Stimulated activated CD8-positive, alpha-beta memory T cell treated with anti-CD3 and anti-CD28 coated beads, Interleukin-15, amount 100 ng/mL, for 4 hours (primary cell): ENCODE measurements at regions not wholly inside any gene's neighbourhood (a gene's known extent, or its start where the extent isn't known, plus 50 kb on each side); places are given as distances from the start of the nearest gene placed in this dataset.

Experiments used
- DNase-seq, 2 donors: peaks; one replicate each; pipeline ENCODE4 v3.0.0-alpha.2; 2020; ENCODE audit warnings: low read depth in 2 of 2

DNA sequence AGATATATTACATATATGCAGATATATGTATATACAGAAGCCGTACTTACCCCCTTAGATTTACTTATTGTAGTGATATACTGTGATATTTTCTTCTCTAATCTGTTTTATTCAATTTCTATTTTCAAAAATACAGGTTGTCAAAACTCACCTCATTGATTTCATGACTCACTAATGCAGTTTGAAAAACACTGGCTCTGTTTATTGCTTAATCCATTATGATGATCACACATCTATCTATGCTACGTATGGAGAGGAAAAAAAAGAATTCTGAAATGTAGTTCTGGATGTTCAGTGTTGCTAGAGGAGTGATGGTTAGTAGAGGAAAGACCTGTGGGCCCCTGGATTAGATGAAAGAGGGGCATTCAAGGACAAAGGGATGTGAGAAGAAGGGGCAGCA lies 121.0 kb upstream of the RPS23 start:
- DNase-seq = no peak

GRCh38 chr5:82397741-82398320 lies 119.7 kb upstream of the RPS23 start:
- no peak for DNase-seq

GRCh38 chr5:82396871-82397514 lies 118.8 kb upstream of the RPS23 start:
- DNase-seq = no peak

GRCh38 chr5:82396396-82396795 lies 118.2 kb upstream of the RPS23 start:
- DNase-seq = no peak

GRCh38 chr5:82393951-82394350 lies 115.8 kb upstream of the RPS23 start:
- DNase-seq = no peak

GRCh38 chr5:82390088-82390487 lies 111.9 kb upstream of the RPS23 start:
- DNase-seq = no peak

DNA sequence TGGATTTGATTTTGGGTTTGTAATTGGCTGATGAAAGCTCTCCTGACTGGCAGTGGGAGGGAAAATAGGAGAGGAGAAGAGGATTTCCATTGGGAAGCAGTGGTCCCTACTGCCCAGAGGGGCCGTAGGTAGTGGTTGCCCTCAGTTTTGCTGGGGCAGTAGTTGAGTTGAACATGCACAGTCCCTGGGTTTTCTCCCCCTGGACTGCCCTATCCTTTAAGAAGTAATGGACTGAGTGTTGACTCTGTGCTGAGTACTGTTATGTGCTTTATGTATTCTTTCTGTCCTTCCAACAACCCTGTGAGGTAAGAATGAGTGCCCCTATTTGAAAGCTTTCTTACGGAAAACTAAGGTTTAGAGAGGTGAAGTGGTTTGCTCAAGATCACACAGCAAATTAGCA lies 111.2 kb upstream of the RPS23 start:
- DNase-seq = no peak

DNA sequence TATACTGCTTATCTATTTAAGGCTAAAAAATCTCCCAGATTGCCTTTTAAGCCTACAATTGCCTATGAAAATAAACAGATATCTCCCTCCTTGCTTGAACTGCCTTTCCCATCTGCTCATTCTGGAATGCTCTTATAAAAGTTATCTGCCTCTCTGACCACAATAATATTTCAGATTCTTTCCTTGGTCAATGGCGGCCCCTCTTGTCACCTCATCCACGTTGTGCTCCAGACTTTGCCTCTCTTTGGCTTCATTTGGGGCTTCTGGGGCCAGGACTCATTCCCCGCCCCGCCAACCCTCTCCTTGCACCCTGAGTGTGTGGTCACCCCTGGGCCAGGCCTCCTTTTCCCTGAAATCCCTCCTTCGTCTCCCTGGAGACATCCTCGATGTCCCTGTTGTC lies 110.0 kb upstream of the RPS23 start:
- no peak for DNase-seq

DNA sequence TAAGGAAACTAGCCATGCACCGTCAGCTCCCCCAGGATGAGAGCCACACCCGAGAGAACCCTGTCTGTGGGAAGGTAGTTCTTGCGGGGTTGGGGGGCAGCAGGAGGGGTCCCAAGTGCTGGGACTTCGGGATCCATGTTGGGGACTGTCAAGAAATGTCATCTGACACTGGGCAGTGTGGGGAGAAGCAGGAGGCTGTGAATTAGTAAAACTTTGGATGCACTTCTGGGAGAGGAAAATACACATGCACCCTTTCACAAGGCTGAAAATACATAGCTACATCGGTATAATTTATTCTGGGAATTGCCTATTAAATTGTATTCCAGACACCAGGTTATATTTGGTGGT lies 109.6 kb upstream of the RPS23 start:
- no peak for DNase-seq

DNA sequence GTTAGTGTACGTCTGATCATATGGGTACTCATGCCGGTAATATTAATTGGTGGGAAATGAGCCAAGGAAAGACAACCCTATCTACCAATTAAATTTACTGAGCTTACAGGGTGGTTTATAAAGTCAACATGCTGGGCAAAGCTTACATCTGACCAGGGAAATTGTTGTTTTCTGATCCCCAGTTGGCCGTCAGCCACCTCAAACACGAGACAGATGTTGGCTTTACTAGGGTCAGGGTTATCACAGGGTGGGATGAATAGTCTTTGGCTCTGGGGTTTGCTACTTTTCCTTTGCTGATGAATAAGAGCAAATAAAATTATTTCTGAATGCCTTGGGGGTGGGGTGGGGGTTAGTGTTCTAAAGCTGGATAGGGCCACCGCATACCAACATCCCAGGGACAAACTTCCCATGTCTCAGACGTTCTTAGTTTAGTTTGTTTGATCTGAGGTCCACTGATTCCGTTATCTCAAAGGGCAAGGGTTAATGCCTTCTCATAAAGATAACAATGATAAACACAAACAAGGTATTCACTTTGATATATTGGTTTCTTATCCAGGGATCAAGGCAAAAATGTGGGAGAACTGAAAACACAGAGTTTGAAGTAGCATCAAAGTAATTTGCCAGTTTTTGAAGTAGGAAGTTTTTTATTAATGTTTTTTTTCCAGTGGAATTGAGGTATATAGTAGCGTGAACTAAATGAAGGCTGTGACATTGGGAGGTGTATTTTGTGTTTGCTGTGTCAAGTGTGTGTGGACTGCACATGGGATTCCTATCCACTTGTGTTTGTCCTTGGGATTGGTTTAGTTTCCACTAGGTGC lies 109.1 kb upstream of the RPS23 start:
- no peak for DNase-seq

DNA sequence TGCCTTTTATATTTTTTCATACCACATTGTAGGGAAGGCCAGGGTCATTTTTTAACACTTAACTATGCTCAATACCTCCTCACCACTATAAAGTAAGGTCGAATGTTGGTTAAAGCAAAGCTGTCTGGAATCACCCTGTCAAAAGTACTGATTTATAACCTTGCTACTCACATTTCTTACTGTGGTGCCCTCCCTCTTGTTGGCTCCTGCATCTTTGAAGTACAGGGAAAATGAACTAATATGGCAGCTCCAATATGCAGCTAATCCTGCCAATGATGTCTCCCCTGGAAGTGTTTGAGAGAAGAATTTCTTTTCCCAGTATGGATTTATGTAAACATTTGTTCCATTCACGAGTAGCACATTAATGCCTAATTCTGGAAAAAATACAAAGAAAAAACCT lies 108.4 kb upstream of the RPS23 start:
- no peak for DNase-seq

- DNase-seq = no peak
These were observed 106.0 kb upstream of the RPS23 start for GRCh38 chr5:82384034-82384750.

- no peak for DNase-seq
These were observed 103.4 kb upstream of the RPS23 start for GRCh38 chr5:82381591-82381990.

GRCh38 chr5:82376307-82376706 lies 98.2 kb upstream of the RPS23 start:
- DNase-seq = no peak

DNA sequence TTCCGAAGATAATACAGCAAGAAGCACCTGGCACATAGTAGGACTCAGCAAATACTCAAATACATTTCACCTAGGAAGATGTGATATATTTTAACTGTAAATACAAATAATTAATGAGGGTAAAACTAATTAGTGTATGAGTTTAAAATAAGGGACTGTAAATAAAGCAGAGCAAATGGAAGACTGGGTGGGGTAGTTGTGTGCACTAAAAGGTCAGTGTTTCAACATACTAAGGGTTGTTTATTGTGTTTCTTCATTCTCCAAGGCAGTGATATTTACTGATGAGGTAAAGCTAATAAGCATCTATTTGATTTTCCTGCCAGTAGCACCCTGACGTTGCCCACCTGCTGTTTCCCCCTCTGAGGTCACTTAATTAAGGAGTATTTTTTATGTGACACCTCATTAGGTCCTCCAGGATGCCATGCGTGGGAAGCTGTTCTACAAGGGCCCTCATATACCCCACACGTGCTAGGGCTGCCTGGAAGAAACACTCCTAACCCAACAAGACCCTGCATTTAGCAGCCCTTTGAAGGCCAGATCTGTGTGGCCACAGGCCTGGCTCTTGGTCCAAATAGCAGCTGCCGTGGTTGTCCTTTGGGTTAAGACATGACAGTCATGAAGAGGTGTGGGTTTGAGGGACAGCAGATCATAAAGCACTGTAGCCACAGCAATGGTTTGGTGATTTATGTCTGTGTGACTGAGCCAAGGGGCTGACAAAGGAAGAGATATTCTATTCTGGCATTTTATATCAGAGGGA lies 97.5 kb upstream of the RPS23 start:
- no peak for DNase-seq

DNA sequence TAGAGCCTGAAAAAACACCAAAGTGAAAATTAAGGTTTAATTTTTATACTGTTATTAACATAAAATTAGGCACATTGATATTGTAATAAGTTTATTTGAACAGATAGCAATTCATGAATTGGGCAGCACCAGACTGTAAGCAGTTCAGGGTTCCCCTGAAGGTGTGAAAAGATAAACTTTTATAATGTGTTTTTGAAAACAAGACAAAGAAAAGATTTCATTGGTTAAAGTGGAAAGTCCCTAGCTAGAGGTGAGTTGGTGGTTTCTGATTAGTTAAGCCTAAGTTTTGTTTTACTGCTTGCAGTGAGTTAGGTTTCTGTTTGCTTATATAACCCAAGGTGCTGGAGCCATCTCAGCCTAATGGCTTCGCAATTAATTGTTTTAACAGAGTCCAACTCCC lies 96.5 kb upstream of the RPS23 start:
- no peak for DNase-seq

DNA sequence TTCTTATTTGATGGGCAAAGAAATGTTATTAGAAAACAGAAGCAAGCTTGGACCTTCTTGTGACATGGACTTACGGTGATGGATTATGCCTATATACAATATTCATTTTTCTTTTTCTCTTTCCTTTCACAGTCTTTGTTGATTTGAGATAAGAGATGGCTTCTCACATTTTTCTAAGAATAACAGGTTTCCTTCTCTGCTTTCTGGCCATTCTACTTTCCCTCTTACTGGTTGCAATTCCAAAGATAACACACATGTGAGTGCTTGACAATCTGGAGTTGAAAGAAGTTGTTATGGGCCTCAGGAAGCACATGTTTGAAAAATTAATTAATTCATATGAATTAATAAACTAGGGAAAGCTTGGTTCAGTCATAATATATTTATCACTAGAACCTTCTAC lies 89.8 kb upstream of the RPS23 start:
- no peak for DNase-seq

DNA sequence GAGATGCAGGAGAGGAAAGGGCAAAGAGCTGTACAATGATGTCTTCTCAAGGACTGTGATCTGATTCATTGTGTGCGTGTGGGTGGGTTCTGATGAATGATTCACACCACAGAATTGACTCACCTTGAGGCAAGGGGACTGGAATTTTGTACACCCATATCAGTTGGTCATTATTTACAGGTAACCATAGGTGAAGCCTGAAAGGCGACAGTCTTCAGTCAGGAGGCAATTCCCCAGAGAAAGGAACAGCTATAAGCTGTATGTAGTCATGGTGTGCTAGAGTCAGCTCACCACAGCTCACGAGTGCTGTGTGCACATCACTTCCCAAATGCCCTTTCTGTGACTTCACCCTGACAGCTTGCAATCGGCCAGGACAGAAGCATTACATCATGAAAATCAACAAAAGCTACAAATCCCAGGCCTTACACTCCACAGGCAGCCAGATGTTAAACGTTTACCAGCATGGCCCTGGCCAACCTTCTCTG lies 87.6 kb upstream of the RPS23 start:
- DNase-seq = no peak

GRCh38 chr5:82365026-82365425 lies 86.9 kb upstream of the RPS23 start:
- DNase-seq = no peak

DNA sequence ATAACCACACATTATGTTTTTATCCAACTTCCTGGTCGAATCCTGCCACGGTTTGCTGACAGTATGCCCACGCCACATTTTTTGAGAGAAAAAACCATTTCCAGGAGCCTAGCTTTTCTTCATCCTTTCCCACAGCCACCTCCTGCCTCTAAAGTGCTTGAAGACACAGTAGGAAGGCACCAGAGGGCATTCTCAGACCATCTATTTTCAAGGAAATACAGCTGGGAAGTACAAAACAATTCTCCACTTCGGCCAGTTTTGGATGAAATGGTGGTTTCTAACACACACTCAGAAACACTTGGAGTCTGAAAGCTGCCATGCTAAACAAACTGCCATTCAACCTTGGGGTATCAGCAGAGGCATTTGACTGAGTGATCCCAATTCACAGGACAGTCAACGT lies 86.3 kb upstream of the RPS23 start:
- DNase-seq = no peak

DNA sequence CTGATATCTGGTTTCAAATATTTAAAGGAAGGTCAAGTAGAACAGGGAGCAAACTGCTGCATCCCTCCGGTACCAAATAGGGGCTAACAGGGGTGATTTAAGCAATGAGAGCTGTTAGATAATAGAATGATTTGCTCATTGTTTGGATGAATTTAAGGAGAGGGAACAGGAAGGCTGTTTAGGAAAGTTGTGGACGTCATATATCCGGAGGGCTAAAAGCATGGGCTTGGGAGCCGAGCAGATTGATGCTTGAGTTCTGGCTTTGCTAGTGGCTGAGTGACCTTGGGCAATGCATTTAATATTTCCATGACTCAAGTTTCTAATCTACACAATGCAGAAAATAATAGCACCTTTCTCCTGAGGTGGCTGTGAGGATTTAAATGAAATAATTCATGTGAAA lies 85.4 kb upstream of the RPS23 start:
- no peak for DNase-seq

DNA sequence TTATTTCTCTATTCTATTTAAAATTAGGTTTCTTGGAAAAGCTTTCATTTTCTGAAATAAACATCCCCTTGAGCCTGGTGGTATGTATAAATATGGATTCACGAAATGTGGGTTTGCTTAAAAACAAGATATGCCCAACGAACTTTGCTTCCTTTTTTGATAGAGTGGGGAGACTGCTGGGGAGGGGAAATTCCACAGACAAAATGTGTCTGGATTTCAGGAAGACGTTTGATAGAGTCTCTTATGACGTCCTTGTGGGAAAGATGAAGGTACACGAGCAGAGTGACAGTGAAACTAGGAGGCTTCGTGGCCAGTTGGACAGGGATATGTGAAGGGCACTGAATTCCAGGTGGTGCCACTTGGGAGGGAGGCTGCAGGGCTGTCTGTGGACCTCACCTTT lies 84.5 kb upstream of the RPS23 start:
- no peak for DNase-seq
